CD8-positive, alpha-beta memory T cell (primary cell): ENCODE measurements at regions not wholly inside any gene's neighbourhood (a gene's known extent, or its start where the extent isn't known, plus 50 kb on each side); places are given as distances from the start of the nearest gene placed in this dataset.

ENCODE experiments used
- CTCF ChIA-PET: fragments of 350-600 bp; sonication (Branson Sonifier 250); formaldehyde crosslinking; loops from one replicate; lab custom pipeline; 2021; ENCODE audit warnings: antibody characterized with exemption; lab: Charles Lee
- POLR2A ChIA-PET: fragments of 350-600 bp; sonication (Branson Sonifier 250); formaldehyde crosslinking; loops from one replicate; lab custom pipeline; 2021; ENCODE audit warnings: antibody characterized with exemption; lab: Charles Lee
- DNase-seq, 5 donors: peaks; one replicate each; pipeline versions ENCODE4 v3.0.0 to v3.0.0-alpha.2; 2020 to 2022; ENCODE audit warnings: mixed read lengths in 1 of 5
- H3K27ac ChIP-seq: one replicate; pipeline ENCODE4 v1.7.0; 2013; ENCODE audit warnings: low read depth, mild to moderate bottlenecking, low read length, moderate library complexity
- H3K27me3 ChIP-seq: 2 replicates; pipeline ENCODE4 v1.7.0; 2013; ENCODE audit warnings: low read length, mild to moderate bottlenecking; ENCODE audit not compliant: insufficient read depth, poor library complexity, severe bottlenecking
- H3K36me3 ChIP-seq: 2 replicates; pipeline ENCODE4 v1.7.0; 2013; ENCODE audit warnings: mild to moderate bottlenecking, low read length, moderate library complexity; ENCODE audit not compliant: insufficient read depth
- H3K4me1 ChIP-seq: 2 replicates; pipeline ENCODE4 v1.7.0; 2013; ENCODE audit warnings: mild to moderate bottlenecking, low read length, moderate library complexity; ENCODE audit not compliant: insufficient read depth
- H3K4me3 ChIP-seq: 2 replicates; pipeline ENCODE4 v1.7.0; 2013; ENCODE audit warnings: mild to moderate bottlenecking, low read length
- H3K9me3 ChIP-seq: 2 replicates; pipeline ENCODE4 v1.7.0; 2013; ENCODE audit warnings: mild to moderate bottlenecking, low read length
- H3K27ac Mint-ChIP-seq, 8 donors: one replicate each; pipeline ENCODE4 v1.8.0; 2020 to 2021; ENCODE audit warnings: mixed read lengths in 8 of 8, mild to moderate bottlenecking in 6 of 8, inconsistent platforms in 3 of 8, moderate library complexity in 3 of 8
- H3K27me3 Mint-ChIP-seq, 2 donors: one replicate each; pipeline ENCODE4 v1.8.0; 2020 to 2021; ENCODE audit warnings: mixed read lengths in 2 of 2, mild to moderate bottlenecking in 1 of 2, moderate library complexity in 1 of 2
- H3K36me3 Mint-ChIP-seq, 3 donors: one replicate each; pipeline ENCODE4 v1.8.0; 2020 to 2021; ENCODE audit warnings: mixed read lengths in 3 of 3, inconsistent platforms in 1 of 3, mild to moderate bottlenecking in 1 of 3
- H3K4me1 Mint-ChIP-seq, 3 donors: one replicate each; pipeline ENCODE4 v1.8.0; 2020 to 2021; ENCODE audit warnings: mixed read lengths in 3 of 3, inconsistent platforms in 1 of 3, mild to moderate bottlenecking in 1 of 3
- H3K4me3 Mint-ChIP-seq, 7 donors: one replicate each; pipeline ENCODE4 v1.8.0; 2020 to 2021; ENCODE audit warnings: mixed read lengths in 7 of 7, mild to moderate bottlenecking in 6 of 7, moderate library complexity in 4 of 7, inconsistent platforms in 2 of 7
- H3K9me3 Mint-ChIP-seq, 5 donors: one replicate each; pipeline ENCODE4 v1.8.0; 2020 to 2022; ENCODE audit warnings: mixed read lengths in 5 of 5, mild to moderate bottlenecking in 3 of 5, moderate library complexity in 2 of 5, inconsistent platforms in 1 of 5

- no peaks in the 10 kb centered on the region for H3K9me3 ChIP-seq
- Mint-ChIP-seq H3K27me3 (no peaks in the 10 kb centered on the region), H3K4me3 (no peak overlapping the region), H3K36me3 (peaks cover 0 to 1% (median 0%) of the 10 kb centered on the region in 3 donors), H3K27ac (no peak overlapping the region), H3K9me3 (peaks cover 6 to 42% (median 22%) of the 10 kb centered on the region in 5 donors), H3K4me1 (no peaks in the 10 kb centered on the region)
- CTCF ChIA-PET: no interaction called here
- no peaks in the 10 kb centered on the region for H3K4me1 ChIP-seq
- H3K36me3 ChIP-seq: no peaks in the 10 kb centered on the region
- no peak for DNase-seq
- no peak overlapping the region for H3K27ac ChIP-seq
- POLR2A ChIA-PET: no interaction called here
- no peak overlapping the region for H3K4me3 ChIP-seq
- H3K27me3 ChIP-seq: no peaks in the 10 kb centered on the region
These were observed 1669.3 kb upstream of the FLRT2 start for GRCh38 chr14:83860631-83861155.

GRCh38 chr14:83863042-83863774 is 1666.7 kb upstream of the FLRT2 start:
- H3K4me3 ChIP-seq: no peak overlapping the region
- ChIA-PET CTCF (no interaction called here), POLR2A (no interaction called here)
- DNase-seq: no peak
- Mint-ChIP-seq H3K36me3 (no peaks in the 10 kb centered on the region), H3K9me3 (peaks cover 6 to 47% (median 15%) of the 10 kb centered on the region in 5 donors), H3K27me3 (peaks cover 0 to 2% of the 10 kb centered on the region in 2 donors), H3K4me1 (no peaks in the 10 kb centered on the region), H3K4me3 (no peak overlapping the region), H3K27ac (no peak overlapping the region)
- H3K27ac ChIP-seq: no peak overlapping the region
- no peaks in the 10 kb centered on the region for H3K9me3 ChIP-seq
- H3K4me1 ChIP-seq: no peaks in the 10 kb centered on the region
- H3K27me3 ChIP-seq: no peaks in the 10 kb centered on the region
- no peaks in the 10 kb centered on the region for H3K36me3 ChIP-seq

- peaks cover 6 to 43% (median 16%) of the 10 kb centered on the region in 5 donors for H3K9me3 Mint-ChIP-seq
- Histone ChIP-seq H3K9me3 (no peaks in the 10 kb centered on the region), H3K36me3 (no peaks in the 10 kb centered on the region), H3K4me1 (no peaks in the 10 kb centered on the region), H3K27me3 (no peaks in the 10 kb centered on the region), H3K4me3 (no peak overlapping the region), H3K27ac (no peak overlapping the region)
- ChIA-PET CTCF (no interaction called here), POLR2A (no interaction called here)
- H3K4me3 Mint-ChIP-seq: no peak overlapping the region
- H3K27me3 Mint-ChIP-seq: peaks cover 0 to 2% of the 10 kb centered on the region in 2 donors
- H3K4me1 Mint-ChIP-seq: no peaks in the 10 kb centered on the region
- no peaks in the 10 kb centered on the region for H3K36me3 Mint-ChIP-seq
- DNase-seq: no peak
- no peak overlapping the region for H3K27ac Mint-ChIP-seq
These were observed 1665.8 kb upstream of the FLRT2 start for GRCh38 chr14:83864106-83864505.

GRCh38 chr14:83867566-83868225 is 1662.2 kb upstream of the FLRT2 start:
- no peak overlapping the region for H3K4me3 Mint-ChIP-seq
- no peak overlapping the region for H3K4me3 ChIP-seq
- H3K36me3 Mint-ChIP-seq: no peaks in the 10 kb centered on the region
- ChIA-PET CTCF (interaction anchor here (0.5 to 1.0 kb wide), 2 partner anchors 14 to 16 kb away, joined by 3 read pairs; no protein-coding TSS in a partner anchor), POLR2A (no interaction called here)
- H3K27ac Mint-ChIP-seq: no peak overlapping the region
- no peaks in the 10 kb centered on the region for H3K27me3 ChIP-seq
- no peaks in the 10 kb centered on the region for H3K4me1 ChIP-seq
- no peaks in the 10 kb centered on the region for H3K36me3 ChIP-seq
- H3K9me3 ChIP-seq: no peaks in the 10 kb centered on the region
- peaks cover 0 to 2% of the 10 kb centered on the region in 2 donors for H3K27me3 Mint-ChIP-seq
- no peaks in the 10 kb centered on the region for H3K4me1 Mint-ChIP-seq
- no peak for DNase-seq
- H3K9me3 Mint-ChIP-seq: peaks cover 4 to 23% (median 10%) of the 10 kb centered on the region in 5 donors
- no peak overlapping the region for H3K27ac ChIP-seq

- Mint-ChIP-seq H3K4me3 (no peak overlapping the region), H3K27ac (no peak overlapping the region), H3K4me1 (no peaks in the 10 kb centered on the region), H3K9me3 (peaks cover 2 to 19% (median 6%) of the 10 kb centered on the region in 5 donors), H3K27me3 (peaks cover 0 to 2% of the 10 kb centered on the region in 2 donors), H3K36me3 (no peaks in the 10 kb centered on the region)
- Histone ChIP-seq H3K4me3 (no peak overlapping the region), H3K4me1 (no peaks in the 10 kb centered on the region), H3K27ac (no peak overlapping the region), H3K9me3 (no peaks in the 10 kb centered on the region), H3K27me3 (no peaks in the 10 kb centered on the region), H3K36me3 (no peaks in the 10 kb centered on the region)
- no peak for DNase-seq
- POLR2A ChIA-PET: no interaction called here
- CTCF ChIA-PET: no interaction called here
These were observed 1659.2 kb upstream of the FLRT2 start for GRCh38 chr14:83870546-83871270.

- no peaks in the 10 kb centered on the region for H3K27me3 ChIP-seq
- no peak overlapping the region for H3K4me3 ChIP-seq
- H3K9me3 ChIP-seq: no peaks in the 10 kb centered on the region
- Mint-ChIP-seq H3K36me3 (no peaks in the 10 kb centered on the region), H3K4me1 (no peaks in the 10 kb centered on the region), H3K27me3 (no peaks in the 10 kb centered on the region), H3K9me3 (peaks cover 0 to 8% (median 2%) of the 10 kb centered on the region in 5 donors), H3K4me3 (no peak overlapping the region), H3K27ac (no peak overlapping the region)
- ChIA-PET POLR2A (no interaction called here), CTCF (no interaction called here)
- no peaks in the 10 kb centered on the region for H3K4me1 ChIP-seq
- no peak overlapping the region for H3K27ac ChIP-seq
- H3K36me3 ChIP-seq: no peaks in the 10 kb centered on the region
- DNase-seq: no peak
These were observed 1656.3 kb upstream of the FLRT2 start for GRCh38 chr14:83873669-83874068.

GRCh38 chr14:83874662-83875061 is 1655.3 kb upstream of the FLRT2 start:
- DNase-seq: no peak
- no peak overlapping the region for H3K27ac Mint-ChIP-seq
- ChIA-PET CTCF (no interaction called here), POLR2A (no interaction called here)
- no peaks in the 10 kb centered on the region for H3K27me3 Mint-ChIP-seq
- H3K4me3 Mint-ChIP-seq: no peak overlapping the region
- Histone ChIP-seq H3K4me3 (no peak overlapping the region), H3K27ac (no peak overlapping the region), H3K36me3 (no peaks in the 10 kb centered on the region), H3K9me3 (no peaks in the 10 kb centered on the region), H3K27me3 (no peaks in the 10 kb centered on the region), H3K4me1 (no peaks in the 10 kb centered on the region)
- H3K4me1 Mint-ChIP-seq: no peaks in the 10 kb centered on the region
- no peaks in the 10 kb centered on the region for H3K36me3 Mint-ChIP-seq
- peaks cover 0 to 8% (median 5%) of the 10 kb centered on the region in 5 donors for H3K9me3 Mint-ChIP-seq

GRCh38 chr14:83883732-83884131 is 1646.2 kb upstream of the FLRT2 start:
- Mint-ChIP-seq H3K9me3 (peaks cover 10 to 32% (median 11%) of the 10 kb centered on the region in 5 donors), H3K27me3 (no peaks in the 10 kb centered on the region), H3K4me3 (no peak overlapping the region), H3K36me3 (no peaks in the 10 kb centered on the region), H3K4me1 (no peaks in the 10 kb centered on the region), H3K27ac (no peak overlapping the region)
- CTCF ChIA-PET: no interaction called here
- Histone ChIP-seq H3K27me3 (no peaks in the 10 kb centered on the region), H3K4me1 (no peaks in the 10 kb centered on the region), H3K27ac (no peak overlapping the region), H3K36me3 (no peaks in the 10 kb centered on the region), H3K9me3 (no peaks in the 10 kb centered on the region), H3K4me3 (no peak overlapping the region)
- no peak for DNase-seq
- POLR2A ChIA-PET: no interaction called here
